ENCODE measurements at regions not wholly inside any gene's neighbourhood (a gene's known extent, or its start where the extent isn't known, plus 50 kb on each side); places are given as distances from the start of the nearest gene placed in this dataset.

GRCh38 chr4:28677808-28678207 is 1817.2 kb downstream of the STIM2 start:
- H3K4me3 ChIP-seq (replicated peaks in 1 of 2; ENCODE audit: low read depth in 2 of 2, low read length in 2 of 2): no peak overlapping the region
- DNase-seq (ENCODE audit: low read depth in 2 of 2): no peak
- no peak for TF ChIP-seq CTCF (IDR thresholded peaks at IDR 0.05; ENCODE audit: low read depth, low read length)

- DNase-seq (ENCODE audit: low read depth in 2 of 2): no peak
- H3K4me3 ChIP-seq (replicated peaks in 1 of 2; ENCODE audit: low read depth in 2 of 2, low read length in 2 of 2): no peak overlapping the region
- TF ChIP-seq CTCF (IDR thresholded peaks at IDR 0.05; ENCODE audit: low read depth, low read length): no peak
Measured at GRCh38 chr4:28682847-28683246, 1822.2 kb downstream of the STIM2 start.

GRCh38 chr4:28686618-28687017 is 1826.0 kb downstream of the STIM2 start:
- peak; percentile 28 to 61 for DNase-seq (ENCODE audit: low read depth in 2 of 2)
- no peak overlapping the region for H3K4me3 ChIP-seq (replicated peaks in 1 of 2; ENCODE audit: low read depth in 2 of 2, low read length in 2 of 2)
- peak; percentile 65 for TF ChIP-seq CTCF (IDR thresholded peaks at IDR 0.05; ENCODE audit: low read depth, low read length)

GRCh38 chr4:28690890-28691289 is 1830.2 kb downstream of the STIM2 start:
- no peak for TF ChIP-seq CTCF (IDR thresholded peaks at IDR 0.05; ENCODE audit: low read depth, low read length)
- no peak overlapping the region for H3K4me3 ChIP-seq (replicated peaks in 1 of 2; ENCODE audit: low read depth in 2 of 2, low read length in 2 of 2)
- DNase-seq (ENCODE audit: low read depth in 2 of 2): no peak

GRCh38 chr4:28702571-28702970 is 1841.9 kb downstream of the STIM2 start:
- TF ChIP-seq CTCF (IDR thresholded peaks at IDR 0.05; ENCODE audit: low read depth, low read length): no peak
- H3K4me3 ChIP-seq (replicated peaks in 1 of 2; ENCODE audit: low read depth in 2 of 2, low read length in 2 of 2): no peak overlapping the region
- peak in 1 of 2 donors; percentile 5 for DNase-seq (ENCODE audit: low read depth in 2 of 2)

GRCh38 chr4:28709891-28710290 is 1849.2 kb downstream of the STIM2 start:
- no peak overlapping the region for H3K4me3 ChIP-seq (replicated peaks in 1 of 2; ENCODE audit: low read depth in 2 of 2, low read length in 2 of 2)
- no peak for TF ChIP-seq CTCF (IDR thresholded peaks at IDR 0.05; ENCODE audit: low read depth, low read length)
- peak; percentile 3 to 32 for DNase-seq (ENCODE audit: low read depth in 2 of 2)

GRCh38 chr4:28723371-28723770 is 1862.7 kb downstream of the STIM2 start:
- TF ChIP-seq CTCF (IDR thresholded peaks at IDR 0.05; ENCODE audit: low read depth, low read length): no peak
- no peak for DNase-seq (ENCODE audit: low read depth in 2 of 2)
- no peak overlapping the region for H3K4me3 ChIP-seq (replicated peaks in 1 of 2; ENCODE audit: low read depth in 2 of 2, low read length in 2 of 2)

All from cardiac fibroblast (primary cell).